ENCODE measurements at regions not wholly inside any gene's neighbourhood (a gene's known extent, or its start where the extent isn't known, plus 50 kb on each side); places are given as distances from the start of the nearest gene placed in this dataset.

DNA sequence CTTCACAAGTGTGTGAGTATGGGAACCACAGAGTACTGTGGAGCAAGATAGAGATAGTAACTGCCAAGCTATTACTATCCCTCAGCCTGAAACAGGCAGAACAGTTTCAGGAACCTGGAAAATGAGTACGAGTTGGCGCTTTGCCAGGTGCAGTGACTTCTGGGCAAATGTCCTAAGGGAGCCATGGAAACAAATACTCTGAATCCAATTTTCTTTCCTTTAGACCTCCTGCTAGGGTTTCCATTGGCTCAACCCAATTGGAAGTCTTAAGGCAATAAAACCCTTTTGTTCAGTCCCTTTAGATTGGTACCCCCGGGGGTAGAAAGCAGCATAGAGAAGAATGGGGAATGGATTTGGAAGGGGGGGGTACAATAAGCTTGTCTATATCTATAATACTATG lies 205.0 kb upstream of the EPHA7 start:
- peak; percentile 43 for DNase-seq

DNA sequence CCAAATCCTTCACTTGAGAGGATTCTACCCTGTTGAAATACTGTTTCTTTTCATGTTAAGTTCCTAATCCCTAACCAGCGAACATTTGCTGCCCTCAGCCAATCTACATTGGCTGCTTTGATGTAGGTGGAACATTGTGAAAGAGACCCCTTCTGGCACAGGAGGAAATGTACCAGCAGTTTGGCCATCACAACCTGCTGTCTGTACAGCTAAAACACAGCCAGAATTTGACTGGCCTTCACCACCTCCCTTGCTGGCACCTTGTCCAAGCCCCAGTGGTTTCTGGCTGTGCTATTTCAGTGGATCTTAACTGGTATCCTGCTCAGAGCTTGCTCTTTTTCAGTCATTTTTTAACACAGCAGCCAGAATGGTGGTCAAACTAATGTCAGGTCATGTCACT lies 202.1 kb upstream of the EPHA7 start:
- no peak for DNase-seq

DNA sequence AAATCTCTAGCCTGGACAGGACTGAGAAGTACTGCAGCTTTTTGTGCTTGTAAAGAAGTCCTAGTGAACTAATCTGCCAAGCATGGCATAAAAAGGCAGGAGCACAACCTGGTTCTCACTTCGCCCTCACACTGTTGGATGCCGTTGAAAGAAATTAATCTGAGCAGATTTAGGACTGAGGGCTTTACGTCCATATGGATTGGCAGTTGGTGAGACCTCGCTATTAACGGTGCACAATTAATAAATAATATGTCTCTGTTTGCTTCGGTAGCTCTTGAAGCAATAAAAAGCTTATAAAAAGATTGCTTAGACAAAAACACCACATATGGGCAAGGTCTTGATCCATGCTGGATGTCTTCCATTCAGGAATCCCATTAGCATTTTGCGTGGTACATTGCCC lies 185.6 kb upstream of the EPHA7 start:
- DNase-seq, result no peak

DNA sequence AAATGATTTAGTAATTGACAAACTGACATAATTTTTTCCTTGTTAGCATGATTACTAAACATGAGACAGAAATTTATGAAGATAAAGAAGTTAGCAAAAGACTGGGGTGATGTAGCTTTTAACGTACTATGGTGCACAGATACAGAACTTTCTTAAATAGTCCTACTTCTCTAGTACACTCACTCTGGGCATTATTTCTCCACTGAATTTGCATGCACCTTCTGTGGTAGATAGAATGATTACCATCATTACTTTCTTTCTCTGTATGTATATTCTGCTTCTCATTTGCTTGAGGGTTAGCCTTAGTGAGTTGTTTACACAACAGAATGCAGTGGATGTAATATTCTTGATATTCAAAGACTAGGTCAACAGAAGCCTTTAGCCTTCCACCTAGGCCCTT lies 173.1 kb upstream of the EPHA7 start:
- DNase-seq, result no peak

DNA sequence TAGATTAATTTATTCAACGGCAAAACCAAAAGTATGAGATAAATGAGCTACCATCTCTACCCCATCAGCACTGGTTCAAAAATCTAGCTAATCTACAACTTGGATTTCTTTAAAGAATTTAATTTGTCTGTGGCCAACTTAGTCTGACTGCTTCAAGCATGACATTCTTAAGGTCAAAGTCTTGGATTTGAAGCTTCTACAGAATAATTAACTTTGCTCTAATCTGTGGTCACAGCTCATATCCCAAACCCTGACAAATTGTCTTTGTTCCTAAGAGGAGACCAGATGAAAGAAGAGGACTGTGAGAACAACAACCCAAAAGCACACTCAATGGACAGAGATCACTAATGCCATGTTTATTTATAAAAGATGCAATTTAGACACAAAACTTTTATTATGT lies 166.9 kb upstream of the EPHA7 start:
- DNase-seq, result no peak

DNA sequence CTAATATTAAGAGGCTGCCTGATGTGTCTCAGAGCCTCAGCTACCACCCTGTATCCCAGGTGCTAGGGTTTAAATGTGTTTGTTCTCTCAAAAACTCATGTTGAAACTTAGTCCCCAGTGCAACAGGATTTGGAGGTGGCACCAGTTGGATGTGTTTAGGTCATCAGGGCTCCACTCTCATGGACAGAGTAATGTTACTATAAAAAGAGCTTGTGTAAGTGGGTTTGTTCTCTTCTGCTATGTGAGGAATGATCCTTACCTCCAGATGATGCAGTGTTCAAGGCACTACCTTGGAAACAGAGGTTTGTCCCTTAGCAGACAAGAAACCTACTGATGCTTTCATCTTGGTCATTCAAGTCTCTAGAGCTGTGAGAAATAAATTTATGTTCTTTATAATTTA lies 164.9 kb upstream of the EPHA7 start:
- DNase-seq, result no peak

DNA sequence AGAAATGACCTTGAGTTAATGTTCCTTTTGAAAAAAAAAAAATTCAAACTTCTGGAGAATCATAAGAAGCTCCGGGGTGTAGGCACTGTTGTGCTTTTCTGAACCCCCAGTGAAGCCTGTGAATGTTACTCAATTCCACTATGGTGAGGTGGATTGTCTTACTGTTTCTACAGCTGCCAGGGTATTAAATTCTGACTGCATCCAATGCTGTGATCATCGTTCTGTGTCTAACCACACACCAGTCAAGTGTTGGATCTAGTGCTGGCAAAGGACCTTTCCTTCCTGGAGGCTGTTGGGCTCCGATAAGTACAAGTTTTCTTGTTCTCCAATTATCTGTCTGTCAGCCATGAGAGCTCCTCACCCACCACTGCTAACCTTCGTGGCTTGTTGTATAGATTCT lies 162.0 kb upstream of the EPHA7 start:
- peak; percentile 66 for DNase-seq

DNA sequence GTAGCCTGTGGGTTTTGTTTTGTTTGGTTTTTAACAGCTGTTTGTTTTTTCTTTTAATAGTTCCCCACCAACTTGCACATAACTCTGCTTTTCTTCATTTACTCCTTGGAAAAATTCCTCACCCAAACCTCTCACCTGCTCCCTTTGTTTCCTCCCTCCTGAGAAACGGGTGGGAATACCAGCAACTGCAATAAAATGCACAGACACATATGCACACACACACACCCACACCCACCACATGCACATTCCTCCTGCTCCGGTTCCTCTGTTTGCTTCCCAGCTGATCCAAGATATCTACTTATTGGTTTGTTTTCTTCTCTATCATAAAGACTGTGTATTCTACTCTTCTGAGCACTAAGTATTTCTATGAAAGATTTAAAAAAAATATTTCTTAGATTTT lies 161.1 kb upstream of the EPHA7 start:
- no peak for DNase-seq

DNA sequence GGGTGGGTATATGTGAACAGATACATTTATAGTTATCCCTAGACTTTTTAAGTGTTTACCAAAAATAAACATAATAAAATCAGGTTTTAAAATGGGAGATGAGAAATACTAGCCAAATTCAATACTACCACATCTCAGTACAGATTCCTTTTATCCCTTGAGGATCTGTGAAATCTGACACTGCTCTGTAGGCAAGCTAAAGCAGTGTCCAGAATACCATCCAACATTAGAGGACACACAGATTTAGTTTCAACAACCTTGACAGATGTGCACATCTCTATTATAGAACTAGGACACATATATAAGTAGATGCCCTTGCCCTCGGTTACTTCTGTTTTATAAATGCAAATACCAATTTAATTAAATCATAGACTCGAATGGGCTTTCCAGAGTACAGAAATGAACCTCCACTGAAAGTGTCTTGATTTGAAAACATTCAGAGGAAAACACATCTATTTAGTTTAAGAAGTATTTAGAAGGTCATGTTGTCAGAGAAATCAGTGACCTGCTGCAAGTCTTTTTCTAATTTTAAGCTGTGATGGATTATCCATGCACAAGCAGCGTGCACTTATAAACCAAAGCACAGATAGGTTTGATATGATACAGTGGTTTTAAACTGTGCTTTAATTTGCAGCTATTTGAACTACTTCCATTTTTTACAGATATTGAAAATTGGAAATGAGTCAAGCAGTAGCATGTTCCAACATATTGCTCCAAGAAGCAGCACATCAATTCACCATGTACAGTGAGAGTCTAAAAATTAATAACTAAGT lies 156.3 kb upstream of the EPHA7 start:
- DNase-seq, result no peak

DNA sequence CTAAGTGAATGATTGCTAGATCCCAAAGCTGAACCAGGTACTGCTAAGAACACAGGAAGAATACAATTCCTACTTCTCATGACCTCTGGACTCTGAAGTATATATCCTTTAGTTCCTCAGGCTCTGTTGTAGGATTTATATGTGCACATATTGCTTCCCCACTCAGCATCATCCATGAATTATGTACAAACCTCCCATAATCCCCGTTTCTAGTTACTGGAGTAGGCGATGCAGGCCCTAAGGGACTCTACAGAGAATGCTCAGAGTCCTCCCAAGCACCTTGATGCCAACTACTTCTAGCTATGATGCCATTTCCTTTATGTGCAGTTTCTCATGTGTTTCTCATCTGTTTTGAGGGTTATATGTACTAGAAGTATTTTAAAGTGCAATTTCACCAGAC lies 154.9 kb upstream of the EPHA7 start:
- no peak for DNase-seq

DNA sequence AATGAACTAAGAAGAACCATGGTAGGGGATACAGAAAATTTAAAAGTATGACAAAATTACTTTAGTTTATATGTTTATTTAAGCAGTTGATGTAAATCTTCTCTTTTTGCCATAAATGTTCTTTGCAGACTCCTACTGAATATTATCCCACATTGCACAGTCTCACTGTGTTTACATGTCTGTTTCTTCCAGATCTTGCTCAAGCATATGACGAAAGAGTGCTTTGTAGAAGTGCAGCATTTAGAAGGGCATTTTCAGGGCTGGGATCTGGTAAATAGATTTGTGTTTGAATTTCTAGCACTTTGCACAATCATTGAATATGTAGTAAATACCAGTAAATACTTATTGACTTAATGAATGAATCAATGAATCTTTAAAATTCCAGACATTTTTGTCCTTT lies 152.0 kb upstream of the EPHA7 start:
- DNase-seq, result no peak

DNA sequence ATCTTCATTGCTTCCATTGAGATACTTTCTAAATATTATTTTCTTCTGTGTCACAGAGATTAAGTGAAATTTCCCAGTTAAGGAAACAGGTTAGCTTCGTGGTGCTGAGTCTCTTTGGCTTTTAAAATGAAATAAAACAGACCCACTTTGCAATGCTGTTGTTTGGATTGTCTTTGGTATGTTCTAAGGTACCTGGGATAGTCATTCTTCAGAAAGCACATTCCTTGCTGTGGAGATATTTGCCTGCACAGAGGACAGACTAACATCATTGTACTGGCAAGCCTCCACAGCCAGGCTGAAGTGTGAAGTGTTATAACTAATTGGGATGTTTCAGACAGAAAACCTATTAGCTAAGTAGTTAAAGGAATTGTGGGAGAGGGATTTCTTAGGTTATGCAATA lies 148.8 kb upstream of the EPHA7 start:
- DNase-seq, result no peak

DNA sequence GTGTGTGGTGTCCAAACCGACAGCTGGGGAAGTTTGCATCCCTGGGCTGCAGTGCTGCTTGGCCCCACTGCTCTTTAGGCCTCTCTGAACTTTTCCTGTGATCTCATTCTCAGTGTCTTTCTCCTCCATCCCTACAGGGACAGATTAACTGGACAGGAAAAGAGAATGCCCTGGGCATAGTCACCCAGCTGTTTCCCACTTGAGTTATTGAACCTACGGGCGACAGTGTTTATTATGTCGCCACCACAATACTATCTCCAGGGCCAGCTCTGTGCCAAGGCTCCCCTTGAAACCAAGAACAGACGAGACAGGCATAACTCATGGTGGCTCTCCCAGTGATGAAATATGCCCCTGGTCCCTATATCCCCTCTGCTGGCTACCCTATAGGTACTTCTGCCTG lies 147.8 kb upstream of the EPHA7 start:
- DNase-seq, result peak; percentile 49

DNA sequence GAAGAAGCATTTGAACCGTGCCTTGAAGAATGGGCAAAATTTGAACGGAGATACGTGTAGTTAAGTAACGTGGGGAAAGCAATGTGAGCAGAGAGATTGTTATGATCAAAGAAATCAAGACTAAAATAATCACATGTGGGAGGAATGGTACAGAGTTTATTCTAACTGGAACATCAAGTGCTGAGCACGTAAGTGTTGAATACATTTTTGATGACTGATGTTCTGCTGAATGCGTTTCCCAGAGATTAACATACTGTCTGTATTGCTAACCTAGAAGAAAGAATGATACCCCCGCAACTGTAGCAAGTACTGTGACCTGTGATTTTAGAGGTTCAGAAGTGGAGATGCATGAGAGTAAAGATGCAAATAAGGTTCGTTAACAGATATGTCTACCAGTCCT lies 146.9 kb upstream of the EPHA7 start:
- no peak for DNase-seq

DNA sequence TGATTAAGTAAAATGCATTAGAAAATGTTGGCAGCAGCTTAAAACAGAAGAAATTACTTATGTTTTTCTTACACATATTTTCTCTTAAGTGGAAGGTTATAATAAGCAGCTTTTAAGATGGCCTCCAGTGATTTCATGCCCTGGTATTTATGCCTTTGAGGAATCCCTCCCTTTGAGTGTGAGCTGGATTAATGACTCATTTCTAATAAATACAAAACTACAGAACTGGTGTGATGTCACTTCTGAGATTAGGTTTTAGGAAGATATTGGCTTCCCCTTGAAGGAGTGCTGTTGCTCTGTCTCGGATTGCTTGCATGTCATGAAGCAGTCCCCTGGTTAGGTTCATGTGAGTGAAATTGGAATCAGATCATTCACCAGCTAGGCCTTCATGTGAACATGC lies 143.2 kb upstream of the EPHA7 start:
- DNase-seq, result no peak

DNA sequence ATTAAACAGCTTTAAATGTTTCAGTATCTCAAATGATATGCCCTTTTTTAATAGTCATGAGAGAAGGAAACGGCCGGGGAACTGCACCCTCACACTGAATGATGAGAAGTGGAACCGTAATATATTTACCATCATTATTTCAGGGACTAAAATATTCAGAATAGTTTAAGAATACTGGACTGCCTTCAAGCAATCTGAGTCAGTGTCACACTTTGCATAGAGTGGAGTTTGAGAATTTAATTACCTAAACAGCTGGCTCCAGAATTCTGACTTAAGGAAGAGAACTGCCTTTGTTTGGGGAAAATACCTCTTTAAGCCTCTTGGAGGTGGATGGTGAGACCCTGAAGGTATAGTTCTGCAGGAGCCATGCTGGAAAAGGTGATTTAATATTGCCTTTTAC lies 135.9 kb upstream of the EPHA7 start:
- DNase-seq, result no peak

DNA sequence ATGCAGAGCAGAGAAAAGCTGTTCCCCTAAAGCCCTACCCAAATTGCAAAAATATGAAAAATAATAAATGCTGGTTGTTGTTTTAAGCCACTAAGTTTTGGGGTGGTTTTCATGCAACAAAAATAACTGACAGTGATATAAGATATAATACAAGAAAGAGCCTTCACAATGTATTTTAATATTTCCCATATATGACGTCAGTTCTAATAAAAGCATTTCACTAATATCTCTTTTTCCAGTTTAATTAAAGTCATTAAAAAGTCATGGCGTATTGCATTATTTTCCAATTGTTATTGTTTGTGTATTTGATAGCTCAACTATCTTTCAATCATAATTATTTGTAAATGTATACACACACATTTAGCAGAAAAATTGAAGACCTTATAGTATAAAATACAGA lies 134.7 kb upstream of the EPHA7 start:
- no peak for DNase-seq

DNA sequence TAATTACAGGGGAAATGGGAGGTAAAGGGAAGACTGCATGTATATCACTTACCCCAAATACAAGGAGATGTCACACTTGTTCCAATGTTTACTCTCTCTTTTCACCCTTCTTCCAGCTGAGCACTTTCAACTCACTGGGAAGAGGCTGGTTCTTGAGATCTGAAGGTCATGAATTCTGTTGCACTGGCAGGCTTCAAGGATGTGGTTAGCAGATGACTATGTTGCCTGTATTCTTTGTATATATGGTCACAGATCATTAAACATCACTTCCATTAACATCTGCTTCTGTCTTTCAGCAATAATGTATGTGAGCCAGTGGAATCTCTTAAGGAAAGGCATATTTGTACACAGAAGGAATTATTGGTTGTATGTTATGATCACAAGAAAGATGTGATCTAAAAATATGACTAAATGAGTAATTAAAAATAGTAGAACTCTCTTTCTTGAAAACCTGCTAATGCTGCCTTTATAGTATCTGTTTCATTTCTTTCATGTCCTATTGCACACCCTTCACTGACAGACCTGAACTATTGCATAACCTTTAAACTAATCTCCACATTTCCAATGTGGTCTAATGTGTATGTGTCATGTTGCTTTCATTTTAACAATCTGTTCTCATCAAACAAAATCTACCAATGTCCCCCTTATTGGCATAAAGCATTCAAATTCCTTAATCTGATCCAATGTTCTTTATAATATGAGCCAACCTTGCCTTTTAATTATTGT lies 131.4 kb upstream of the EPHA7 start:
- peak; percentile 53 for DNase-seq

DNA sequence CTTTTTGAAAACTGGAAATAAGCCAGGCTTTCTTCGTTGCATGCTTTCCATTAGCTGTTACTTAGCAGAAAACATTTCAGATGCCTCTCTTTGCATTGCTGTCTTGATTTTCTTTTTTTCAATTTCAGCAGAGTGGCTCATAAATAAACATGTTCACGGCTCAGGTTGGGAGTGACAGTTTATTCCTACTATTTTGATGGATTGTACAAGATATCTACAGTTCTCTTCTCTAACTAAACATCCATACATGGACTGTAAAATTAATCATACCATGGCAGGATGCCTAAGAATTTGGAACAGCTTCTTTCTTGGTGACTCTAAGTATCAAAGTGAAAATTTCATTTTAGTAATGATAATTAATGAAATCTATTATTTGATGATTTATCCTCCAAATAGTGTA lies 130.5 kb upstream of the EPHA7 start:
- no peak for DNase-seq

DNA sequence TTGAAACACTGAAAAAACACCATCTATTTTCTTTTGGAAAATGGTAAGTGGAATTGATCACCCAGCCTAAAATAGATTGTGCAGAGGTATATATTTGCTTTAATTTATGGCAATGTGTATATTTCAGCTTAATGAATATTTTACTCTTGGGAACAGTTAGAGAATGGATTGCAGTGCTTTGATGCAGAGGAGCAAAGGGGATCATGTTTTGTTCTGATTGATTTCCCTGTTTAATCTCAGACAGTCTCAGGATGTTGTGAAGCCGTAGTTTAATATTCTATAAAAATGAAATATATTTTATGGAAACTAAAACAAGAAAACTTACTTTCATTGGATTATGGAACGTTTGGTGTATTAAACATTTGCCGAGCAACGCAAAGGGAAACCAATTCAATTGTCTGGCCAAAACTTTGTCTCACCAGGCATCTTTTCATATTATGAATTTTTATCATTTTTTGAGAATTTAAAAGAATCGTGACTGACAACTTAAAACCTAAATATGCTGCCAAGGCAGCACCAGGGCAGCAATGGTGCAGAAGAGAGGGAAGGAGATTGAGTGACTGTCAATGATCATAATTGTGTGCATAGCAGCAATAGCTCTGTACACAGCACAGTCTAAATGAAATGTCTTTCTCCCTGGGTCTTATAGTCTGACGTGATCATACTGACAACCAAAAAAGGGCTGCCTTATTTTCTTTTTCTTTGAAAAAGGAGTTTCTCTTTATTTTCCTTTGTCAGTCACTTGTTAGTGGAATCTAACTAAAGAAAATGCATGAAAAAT lies 105.5 kb upstream of the EPHA7 start:
- no peak for DNase-seq

DNA sequence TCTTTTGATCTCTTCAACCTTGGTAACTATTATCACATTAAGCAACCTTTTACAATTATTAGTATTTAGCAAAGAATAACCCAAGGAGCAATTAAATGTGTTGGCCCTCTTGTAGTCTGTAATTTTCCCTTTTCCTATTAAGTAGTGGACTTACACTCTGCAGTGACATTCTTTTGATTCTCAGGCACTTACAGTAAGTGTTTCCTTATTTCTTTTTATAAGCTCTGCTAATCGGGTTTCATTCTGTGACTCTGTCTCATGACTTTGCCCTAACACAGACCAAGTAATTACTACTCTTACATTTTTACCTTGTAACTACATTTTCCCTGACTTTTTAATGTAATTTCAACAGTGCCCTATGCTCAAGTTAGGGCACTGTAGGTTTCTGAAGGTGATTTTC lies 104.0 kb upstream of the EPHA7 start:
- no peak for DNase-seq

DNA sequence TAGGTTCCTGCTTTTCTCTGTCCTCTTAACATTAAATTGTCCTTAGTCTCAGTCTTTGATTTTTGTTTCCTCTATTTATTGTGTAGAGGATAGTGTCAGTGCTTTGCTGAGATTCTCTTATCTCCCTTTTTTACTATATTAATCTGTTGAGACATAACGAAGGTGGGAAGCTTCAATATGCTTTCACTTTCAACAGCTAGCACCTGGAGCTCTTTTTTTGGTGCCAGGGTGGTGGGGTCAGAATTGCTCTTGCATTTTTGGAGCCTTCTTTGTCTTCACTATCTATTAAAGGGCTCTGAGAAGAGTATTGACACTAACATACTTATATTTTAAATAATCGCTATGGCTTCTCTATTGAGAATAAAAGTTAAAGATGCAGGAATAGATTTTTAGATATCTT lies 97.1 kb upstream of the EPHA7 start:
- no peak for DNase-seq

DNA sequence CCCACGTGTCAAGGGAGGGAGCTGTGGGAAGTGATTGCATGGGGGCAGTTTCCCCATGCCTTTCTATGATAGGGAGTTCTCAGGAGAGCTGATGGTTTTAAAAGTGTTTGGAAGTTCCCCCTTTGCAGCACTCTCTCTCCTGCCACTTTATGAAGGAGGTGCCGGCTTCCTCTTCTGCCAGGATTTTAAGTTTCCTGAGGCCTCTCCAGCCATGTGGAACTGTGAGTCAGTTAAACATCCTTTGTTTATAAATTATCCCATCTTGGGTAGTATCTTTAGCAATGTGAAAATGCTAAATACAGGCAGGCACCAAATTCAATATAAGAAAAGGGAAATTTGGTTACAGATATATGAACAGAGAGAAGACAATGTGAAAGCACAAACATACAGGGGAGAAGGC lies 96.4 kb upstream of the EPHA7 start:
- DNase-seq, result no peak

DNA sequence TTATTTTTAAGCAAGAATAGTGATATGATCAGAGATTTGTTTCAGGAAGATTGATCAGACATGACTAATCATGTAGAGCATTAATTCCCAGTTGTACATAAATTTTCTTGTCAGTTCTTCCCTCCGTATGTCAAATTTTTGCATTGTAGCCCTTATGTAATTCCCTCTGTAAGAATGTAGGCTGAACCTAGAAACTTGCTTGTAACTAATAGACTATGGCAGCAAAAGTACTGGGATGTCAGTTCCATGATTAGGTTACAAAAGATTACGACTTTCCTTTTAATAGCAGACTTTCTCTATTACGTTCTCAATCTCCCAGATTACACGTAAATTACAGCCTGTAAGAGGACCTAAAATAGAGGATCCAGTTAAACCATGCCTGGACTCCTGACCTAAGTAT lies 79.4 kb upstream of the EPHA7 start:
- no peak for DNase-seq
